GM06990 (cell line): ENCODE measurements at regions not wholly inside any gene's neighbourhood (a gene's known extent, or its start where the extent isn't known, plus 50 kb on each side); places are given as distances from the start of the nearest gene placed in this dataset.

ENCODE experiments used
- DNase-seq: peaks from one replicate; pipeline ENCODE4 v3.0.0-alpha.2; 2011; ENCODE audit not compliant: insufficient read length; ENCODE audit errors: extremely low read depth
- H3K27me3 ChIP-seq: replicated peaks from 2 replicates; pipeline ENCODE4 v1.6.0; 2011; ENCODE audit warnings: low read length; ENCODE audit not compliant: control insufficient read depth, insufficient read depth
- H3K36me3 ChIP-seq: 2 replicates; pipeline ENCODE4 v1.5.1; 2011; ENCODE audit warnings: low read length; ENCODE audit not compliant: control insufficient read depth, insufficient read depth
- H3K4me3 ChIP-seq: replicated peaks from 2 replicates; pipeline ENCODE4 v1.5.1; 2011; ENCODE audit warnings: low read depth, mild to moderate bottlenecking, control low read depth, low read length
- CTCF ChIP-seq: IDR thresholded peaks from 2 replicates; pipeline ENCODE4 v1.5.1; 2011; ENCODE audit warnings: low read length, control low read depth, mild to moderate bottlenecking, inconsistent platforms; ENCODE audit not compliant: insufficient read depth, poor library complexity, severe bottlenecking

- no peak for DNase-seq
- TF ChIP-seq CTCF: no peak
Observed at GRCh38 chr5:110062246-110062645, 372.5 kb downstream of the MAN2A1 start.

DNA sequence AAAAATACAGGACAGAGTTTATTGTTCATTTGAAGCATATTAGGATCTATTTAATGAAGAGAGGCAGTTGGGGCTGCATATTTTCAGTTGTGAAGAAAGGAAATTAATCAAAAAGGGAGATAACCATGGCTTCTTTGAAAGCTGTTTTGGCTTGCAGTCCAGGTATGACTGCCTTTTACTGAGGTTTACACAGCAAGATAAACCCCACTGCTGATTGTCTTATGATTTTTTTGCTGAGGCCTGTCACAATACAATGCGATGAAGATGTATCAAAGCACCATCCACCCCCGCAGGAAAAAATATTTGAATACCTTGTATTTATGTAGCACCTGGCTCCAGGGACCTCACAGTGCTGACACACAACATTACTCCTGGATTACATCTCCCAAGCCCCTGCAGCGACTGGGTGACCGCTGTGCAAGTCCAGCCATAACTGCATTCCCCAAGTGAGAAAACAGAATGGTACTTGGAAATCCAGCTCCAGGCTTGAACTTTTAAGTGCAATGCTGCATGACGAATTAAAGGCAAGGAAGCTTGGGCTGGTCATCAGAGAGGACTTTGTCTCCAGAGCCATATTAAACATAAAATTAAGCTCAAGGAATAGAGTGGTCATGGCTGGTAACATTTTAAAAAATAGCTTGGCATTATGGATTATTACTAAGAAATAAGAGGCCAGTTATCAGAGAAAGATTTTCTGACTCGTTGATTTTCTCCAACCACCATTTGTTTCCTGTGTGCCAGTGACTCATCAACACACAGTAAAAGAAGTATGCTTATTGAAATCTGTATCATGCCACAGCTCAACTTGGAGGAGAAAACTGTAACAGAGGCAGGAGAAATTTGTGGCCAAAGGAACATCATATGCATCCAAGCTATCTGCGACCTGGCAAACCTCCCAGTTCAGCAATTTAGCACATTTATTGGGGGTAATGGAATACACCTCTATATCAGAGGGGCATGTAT is 374.2 kb downstream of the MAN2A1 start:
- H3K4me3 ChIP-seq: no peak overlapping the region
- DNase-seq: no peak
- TF ChIP-seq CTCF: no peak
- no peaks in the 10 kb centered on the region for H3K36me3 ChIP-seq
- no peaks in the 10 kb centered on the region for H3K27me3 ChIP-seq

More at GRCh38 chr5:110062246-110062645, 372.5 kb downstream of the MAN2A1 start:
- H3K27me3 ChIP-seq: no peaks in the 10 kb centered on the region
- H3K36me3 ChIP-seq: no peaks in the 10 kb centered on the region
- H3K4me3 ChIP-seq: no peak overlapping the region

- no peak for TF ChIP-seq CTCF
- DNase-seq: no peak
- Histone ChIP-seq H3K27me3 (no peaks in the 10 kb centered on the region), H3K36me3 (no peaks in the 10 kb centered on the region), H3K4me3 (no peak overlapping the region)
Observed at GRCh38 chr5:110064603-110065268, 375.0 kb downstream of the MAN2A1 start.

GRCh38 chr5:110070836-110071235 is 381.1 kb downstream of the MAN2A1 start:
- H3K4me3 ChIP-seq: no peak overlapping the region
- DNase-seq: no peak
- no peaks in the 10 kb centered on the region for H3K36me3 ChIP-seq
- no peak for TF ChIP-seq CTCF
- no peaks in the 10 kb centered on the region for H3K27me3 ChIP-seq

- no peaks in the 10 kb centered on the region for H3K36me3 ChIP-seq
- no peaks in the 10 kb centered on the region for H3K27me3 ChIP-seq
- TF ChIP-seq CTCF: no peak
- DNase-seq: no peak
- no peak overlapping the region for H3K4me3 ChIP-seq
Observed at GRCh38 chr5:110072651-110073050, 382.9 kb downstream of the MAN2A1 start.
